Mesenchymal stem cell (in vitro differentiated cells and primary cell): ENCODE measurements at regions not wholly inside any gene's neighbourhood (a gene's known extent, or its start where the extent isn't known, plus 50 kb on each side); places are given as distances from the start of the nearest gene placed in this dataset.

Source experiments
- DNase-seq: peaks from one replicate; pipeline ENCODE4 v3.0.0-alpha.2; 2013
- H2AFZ ChIP-seq: one replicate; pipeline ENCODE4 v1.6.1; 2013; ENCODE audit warnings: low read depth, mild to moderate bottlenecking, control low read depth, inconsistent platforms, low read length, moderate library complexity
- H2AK5ac ChIP-seq: 2 replicates; pipeline ENCODE4 v1.6.1; 2013; ENCODE audit warnings: low read length, moderate library complexity, mild to moderate bottlenecking, inconsistent platforms; ENCODE audit not compliant: severe bottlenecking
- H2BK120ac ChIP-seq: one replicate; pipeline ENCODE4 v1.6.1; 2013; ENCODE audit warnings: low read depth, mild to moderate bottlenecking, inconsistent platforms, low read length, moderate library complexity
- H2BK12ac ChIP-seq, 2 experiments: one replicate each; pipeline ENCODE4 v1.6.1; 2013; ENCODE audit warnings: inconsistent platforms in 2 of 2, low read length in 2 of 2, mild to moderate bottlenecking in 2 of 2, moderate library complexity in 2 of 2, control low read depth in 1 of 2
- H2BK15ac ChIP-seq: one replicate; pipeline ENCODE4 v1.6.1; 2013; ENCODE audit warnings: mild to moderate bottlenecking, low read depth, inconsistent platforms; ENCODE audit not compliant: poor library complexity, severe bottlenecking
- H2BK5ac ChIP-seq: 2 replicates; pipeline ENCODE4 v1.6.1; 2013; ENCODE audit warnings: low read depth, mild to moderate bottlenecking, low read length, control low read depth, inconsistent platforms; ENCODE audit not compliant: poor library complexity, severe bottlenecking
- H3K14ac ChIP-seq, 2 experiments: one replicate each; pipeline ENCODE4 v1.6.1; 2013; ENCODE audit warnings: inconsistent platforms in 2 of 2, low read length in 2 of 2, control low read depth in 1 of 2, mild to moderate bottlenecking in 1 of 2, moderate library complexity in 1 of 2
- H3K18ac ChIP-seq, 2 experiments: one replicate each; pipeline ENCODE4 v1.6.1; 2013; ENCODE audit warnings: inconsistent platforms in 2 of 2, low read length in 2 of 2, control low read depth in 1 of 2, low read depth in 1 of 2, mild to moderate bottlenecking in 1 of 2
- H3K23ac ChIP-seq, 2 experiments: one replicate each; pipeline ENCODE4 v1.6.1; 2013; ENCODE audit warnings: inconsistent platforms in 2 of 2, low read length in 2 of 2, mild to moderate bottlenecking in 2 of 2, moderate library complexity in 2 of 2, control low read depth in 1 of 2
- H3K27ac ChIP-seq: 2 replicates; pipeline ENCODE4 v1.5.1; 2013; ENCODE audit warnings: mild to moderate bottlenecking, moderate library complexity, low read length, control low read depth, inconsistent platforms; ENCODE audit not compliant: poor library complexity, severe bottlenecking
- H3K27me3 ChIP-seq, 2 experiments: 2 replicates each; pipeline versions ENCODE4 v1.6.1 to v1.7.0; 2013; ENCODE audit warnings: low read length in 2 of 2, mild to moderate bottlenecking in 2 of 2, moderate library complexity in 2 of 2, control low read depth in 1 of 2, inconsistent platforms in 1 of 2; ENCODE audit not compliant: control insufficient read depth in 1 of 2, insufficient read depth in 1 of 2
- H3K36me3 ChIP-seq, 2 experiments: 2 replicates each; pipeline versions ENCODE4 v1.6.1 to v1.7.0; 2013; ENCODE audit warnings: low read length in 2 of 2, control low read depth in 1 of 2, inconsistent platforms in 1 of 2, low read depth in 1 of 2, mild to moderate bottlenecking in 1 of 2; ENCODE audit not compliant: insufficient read depth in 2 of 2, control insufficient read depth in 1 of 2
- H3K4ac ChIP-seq, 2 experiments: one replicate each; pipeline ENCODE4 v1.6.1; 2013; ENCODE audit warnings: inconsistent platforms in 2 of 2, low read length in 2 of 2, mild to moderate bottlenecking in 2 of 2, moderate library complexity in 2 of 2, control low read depth in 1 of 2, low read depth in 1 of 2
- H3K4me1 ChIP-seq: 2 replicates; pipeline ENCODE4 v1.6.1; 2013; ENCODE audit warnings: low read depth, low read length, control low read depth; ENCODE audit not compliant: control insufficient read depth, insufficient read depth
- H3K4me2 ChIP-seq: 2 replicates; pipeline ENCODE4 v1.6.1; 2013; ENCODE audit warnings: low read length, mild to moderate bottlenecking, inconsistent platforms; ENCODE audit not compliant: poor library complexity, severe bottlenecking
- H3K4me3 ChIP-seq, 2 experiments: 2 replicates each; pipeline versions ENCODE4 v1.5.1 to v1.7.0; 2013; ENCODE audit warnings: low read length in 2 of 2, mild to moderate bottlenecking in 2 of 2, control low read depth in 1 of 2, low read depth in 1 of 2; ENCODE audit not compliant: insufficient read depth in 1 of 2
- H3K79me1 ChIP-seq: replicated peaks from 2 replicates; pipeline ENCODE4 v1.6.1; 2013; ENCODE audit warnings: mild to moderate bottlenecking, control low read depth, low read length, inconsistent platforms; ENCODE audit not compliant: poor library complexity, severe bottlenecking
- H3K9ac ChIP-seq: 2 replicates; pipeline ENCODE4 v1.7.0; 2013; ENCODE audit warnings: mild to moderate bottlenecking, low read length, moderate library complexity
- H3K9me3 ChIP-seq: 2 replicates; pipeline ENCODE4 v1.7.0; 2013; ENCODE audit warnings: mild to moderate bottlenecking, low read length; ENCODE audit not compliant: control insufficient read depth
- H4K8ac ChIP-seq: one replicate; pipeline ENCODE4 v1.6.1; 2013; ENCODE audit warnings: inconsistent platforms, mild to moderate bottlenecking, low read length, moderate library complexity
- H4K91ac ChIP-seq: one replicate; pipeline ENCODE4 v1.6.1; 2013; ENCODE audit warnings: mild to moderate bottlenecking, low read length, inconsistent platforms
- WGBS: methylation state at CpG from one replicate; pipeline ENCODE4 v1.1.7; 2013; ENCODE audit warnings: mixed read lengths; 5-methylcytosine and 5-hydroxymethylcytosine counted together

GRCh38 chr1:82494117-82494516 is 693.4 kb downstream of the ADGRL2 start:
- Histone ChIP-seq H3K18ac (no peak overlapping the region), H2BK15ac (no peak overlapping the region), H3K4me3 (no peak overlapping the region), H3K9ac (no peak overlapping the region), H3K4me2 (no peak overlapping the region), H3K4me1 (no peaks in the 10 kb centered on the region), H2AFZ (no peak overlapping the region), H4K8ac (no peak overlapping the region), H4K91ac (no peak overlapping the region), H3K14ac (no peak overlapping the region), H2BK5ac (no peak overlapping the region), H3K27ac (no peak overlapping the region), H3K36me3 (no peaks in the 10 kb centered on the region), H3K79me1 (no peaks in the 10 kb centered on the region), H2AK5ac (no peak overlapping the region), H2BK12ac (no peak overlapping the region), H3K9me3 (peaks cover 12% of the 10 kb centered on the region), H3K4ac (no peak overlapping the region), H2BK120ac (no peak overlapping the region), H3K23ac (no peak overlapping the region), H3K27me3 (no peaks in the 10 kb centered on the region)
- WGBS = no CpG with 5 or more reads among the region's 3 CpGs
- no peak for DNase-seq

- H2AK5ac ChIP-seq = no peak overlapping the region
Measured at GRCh38 chr1:82492159-82492558, 691.4 kb downstream of the ADGRL2 start.

GRCh38 chr1:82491301-82492048 is 690.7 kb downstream of the ADGRL2 start:
- DNase-seq = no peak
- Histone ChIP-seq H2BK120ac (no peak overlapping the region), H3K79me1 (no peaks in the 10 kb centered on the region), H3K4ac (no peak overlapping the region), H3K36me3 (no peaks in the 10 kb centered on the region), H3K4me3 (no peak overlapping the region), H2BK12ac (no peak overlapping the region), H3K9me3 (peaks cover 12% of the 10 kb centered on the region), H2AFZ (no peak overlapping the region), H3K27ac (no peak overlapping the region), H3K9ac (no peak overlapping the region), H4K8ac (no peak overlapping the region), H3K4me1 (no peaks in the 10 kb centered on the region), H4K91ac (no peak overlapping the region), H3K27me3 (no peaks in the 10 kb centered on the region), H3K14ac (no peak overlapping the region), H2BK5ac (no peak overlapping the region), H3K18ac (no peak overlapping the region), H3K4me2 (no peak overlapping the region), H2AK5ac (no peak overlapping the region), H3K23ac (no peak overlapping the region), H2BK15ac (no peak overlapping the region)
- 75% methylated on average over 2 of the region's 2 CpGs for WGBS

More at GRCh38 chr1:82492159-82492558, 691.4 kb downstream of the ADGRL2 start:
- Histone ChIP-seq H3K4ac (peak overlapping the region in 1 of 2 experiments; percentile 43), H2AFZ (peak overlapping the region; percentile 18), H2BK12ac (no peak overlapping the region), H3K4me3 (no peak overlapping the region), H3K4me1 (no peaks in the 10 kb centered on the region), H2BK15ac (no peak overlapping the region), H3K27me3 (no peaks in the 10 kb centered on the region), H3K9ac (no peak overlapping the region), H3K36me3 (no peaks in the 10 kb centered on the region), H4K91ac (no peak overlapping the region), H2BK5ac (no peak overlapping the region), H2BK120ac (no peak overlapping the region), H4K8ac (no peak overlapping the region), H3K18ac (no peak overlapping the region), H3K4me2 (no peak overlapping the region), H3K27ac (no peak overlapping the region), H3K23ac (no peak overlapping the region), H3K14ac (no peak overlapping the region), H3K9me3 (peaks cover 12% of the 10 kb centered on the region), H3K79me1 (no peaks in the 10 kb centered on the region)
- WGBS = 50% methylated on average over 1 of the region's 2 CpGs
- DNase-seq = no peak

DNA sequence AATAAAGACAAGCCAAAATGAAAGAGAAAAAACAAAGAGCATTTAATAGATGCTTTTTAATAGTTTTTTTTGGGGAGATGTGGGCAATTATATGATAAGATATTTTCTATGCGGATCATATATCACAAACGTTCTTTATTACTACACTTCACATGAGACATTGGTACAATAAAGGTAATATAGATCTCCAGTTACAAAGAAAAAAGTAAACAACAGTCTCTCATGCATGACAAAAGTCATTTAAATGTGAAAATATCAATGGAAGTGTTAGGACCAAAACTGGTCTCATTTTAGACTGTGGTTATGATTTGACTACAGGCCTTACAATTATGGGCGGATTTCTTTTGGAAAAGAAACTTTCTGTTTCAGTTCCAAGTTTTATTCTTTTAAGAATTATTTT is 687.0 kb downstream of the ADGRL2 start:
- WGBS = no CpG with 5 or more reads among the region's 3 CpGs
- Histone ChIP-seq H2AFZ (no peak overlapping the region), H3K4ac (no peak overlapping the region), H2BK5ac (no peak overlapping the region), H3K14ac (no peak overlapping the region), H3K4me3 (no peak overlapping the region), H3K27me3 (no peaks in the 10 kb centered on the region), H3K36me3 (no peaks in the 10 kb centered on the region), H2BK15ac (no peak overlapping the region), H3K9ac (no peak overlapping the region), H3K79me1 (no peaks in the 10 kb centered on the region), H3K18ac (no peak overlapping the region), H3K27ac (no peak overlapping the region), H3K4me1 (peaks cover 2% of the 10 kb centered on the region), H2BK12ac (no peak overlapping the region), H3K4me2 (no peak overlapping the region), H4K8ac (no peak overlapping the region), H4K91ac (no peak overlapping the region), H3K23ac (no peak overlapping the region), H3K9me3 (no peaks in the 10 kb centered on the region), H2AK5ac (no peak overlapping the region), H2BK120ac (no peak overlapping the region)
- no peak for DNase-seq
